ENCODE measurements at regions not wholly inside any gene's neighbourhood (a gene's known extent, or its start where the extent isn't known, plus 50 kb on each side); places are given as distances from the start of the nearest gene placed in this dataset.

DNA sequence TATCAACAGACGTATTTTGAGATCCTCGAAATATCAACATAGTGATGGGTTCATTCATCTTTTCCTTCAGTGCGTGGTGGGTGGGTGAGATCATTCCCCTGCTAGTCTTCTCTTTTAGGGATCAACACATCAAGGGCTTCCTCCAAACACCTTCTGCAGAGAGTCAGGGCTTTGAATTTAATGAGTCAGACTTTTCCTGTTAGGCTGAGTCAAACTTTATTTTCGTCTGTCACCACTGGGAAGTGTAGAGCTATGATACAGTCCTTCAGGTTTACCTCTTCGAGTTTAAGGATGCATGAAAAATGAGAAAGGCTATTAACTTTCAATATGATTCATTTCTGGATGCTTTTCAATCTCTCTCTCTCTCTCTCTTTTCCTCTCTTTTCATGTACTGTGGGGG, 189.1 kb downstream of the BMP2 start:
- DNase-seq, result no peak

DNA sequence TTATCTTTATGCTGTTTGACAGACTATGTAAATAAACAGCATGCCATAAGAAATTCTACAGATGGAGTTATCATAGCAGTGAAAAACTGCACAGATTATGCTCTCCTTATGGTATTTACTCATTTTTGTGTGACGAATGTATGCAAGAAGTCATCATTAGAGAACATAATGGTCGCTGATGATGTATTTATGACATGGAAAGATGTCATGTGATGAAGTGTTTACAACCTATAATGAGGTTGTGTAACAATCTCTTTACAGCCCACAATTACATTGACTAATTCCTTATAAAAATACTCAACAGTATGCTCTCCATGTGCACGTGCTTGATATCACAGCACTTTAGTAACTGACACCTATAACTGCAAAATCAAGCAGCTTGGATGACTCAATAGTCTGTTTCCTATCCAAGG, 192.4 kb downstream of the BMP2 start:
- DNase-seq, result no peak

DNA sequence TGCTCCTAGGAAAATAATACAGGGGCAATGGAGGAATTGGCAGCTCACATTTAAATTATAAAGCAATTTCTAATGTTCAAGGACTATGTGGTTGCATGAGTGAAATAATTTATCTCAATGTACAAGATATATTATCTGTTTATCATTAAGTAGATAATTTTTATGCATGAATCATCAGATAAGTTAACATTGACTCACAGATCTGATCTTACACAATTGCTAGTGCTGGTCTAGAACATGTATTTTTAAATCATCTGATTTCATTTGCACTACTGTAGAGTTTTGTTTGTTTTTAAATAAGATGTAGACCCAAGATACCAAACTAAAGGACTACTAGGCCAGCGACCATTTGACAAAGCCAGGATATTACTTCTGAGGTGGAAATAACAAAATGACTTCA, 199.2 kb downstream of the BMP2 start:
- DNase-seq, result no peak

DNA sequence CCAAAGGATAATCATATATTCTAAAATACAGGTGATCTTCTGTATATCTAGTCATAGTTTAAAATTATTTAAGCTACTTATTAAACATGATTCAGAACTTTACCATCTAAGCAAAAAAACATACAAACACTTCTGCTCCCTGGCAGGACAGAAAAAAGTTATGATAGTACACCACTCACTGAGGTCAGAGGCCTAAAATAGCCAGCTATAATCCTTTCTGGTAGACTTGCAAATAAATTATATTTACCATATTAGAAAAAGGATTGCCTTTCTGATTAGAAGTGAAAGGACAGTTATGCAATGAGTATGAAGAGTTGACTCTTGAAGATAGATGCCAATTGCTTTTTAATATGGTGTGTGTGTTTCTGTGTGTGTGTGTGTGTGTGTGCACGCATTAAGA, 207.4 kb downstream of the BMP2 start:
- DNase-seq, result no peak

DNA sequence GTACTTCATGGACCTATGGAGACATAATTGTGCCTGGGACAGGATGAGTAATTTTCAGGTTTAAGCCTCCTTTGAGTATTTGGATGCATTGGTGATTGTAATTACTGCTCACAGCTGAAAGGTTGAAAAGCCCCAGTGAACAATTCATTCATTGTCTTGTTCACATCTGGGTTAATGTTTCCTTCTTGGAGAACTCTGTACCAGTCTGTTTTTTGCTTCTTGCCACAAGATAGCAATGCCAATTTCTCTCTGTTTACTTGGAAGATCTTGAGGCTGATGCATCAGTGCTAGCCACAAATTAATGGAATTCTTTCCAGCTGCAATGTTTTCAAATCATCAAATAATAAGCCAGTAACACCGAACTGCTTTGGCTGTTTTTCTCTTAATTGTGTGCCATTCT, 207.8 kb downstream of the BMP2 start:
- no peak for DNase-seq

DNA sequence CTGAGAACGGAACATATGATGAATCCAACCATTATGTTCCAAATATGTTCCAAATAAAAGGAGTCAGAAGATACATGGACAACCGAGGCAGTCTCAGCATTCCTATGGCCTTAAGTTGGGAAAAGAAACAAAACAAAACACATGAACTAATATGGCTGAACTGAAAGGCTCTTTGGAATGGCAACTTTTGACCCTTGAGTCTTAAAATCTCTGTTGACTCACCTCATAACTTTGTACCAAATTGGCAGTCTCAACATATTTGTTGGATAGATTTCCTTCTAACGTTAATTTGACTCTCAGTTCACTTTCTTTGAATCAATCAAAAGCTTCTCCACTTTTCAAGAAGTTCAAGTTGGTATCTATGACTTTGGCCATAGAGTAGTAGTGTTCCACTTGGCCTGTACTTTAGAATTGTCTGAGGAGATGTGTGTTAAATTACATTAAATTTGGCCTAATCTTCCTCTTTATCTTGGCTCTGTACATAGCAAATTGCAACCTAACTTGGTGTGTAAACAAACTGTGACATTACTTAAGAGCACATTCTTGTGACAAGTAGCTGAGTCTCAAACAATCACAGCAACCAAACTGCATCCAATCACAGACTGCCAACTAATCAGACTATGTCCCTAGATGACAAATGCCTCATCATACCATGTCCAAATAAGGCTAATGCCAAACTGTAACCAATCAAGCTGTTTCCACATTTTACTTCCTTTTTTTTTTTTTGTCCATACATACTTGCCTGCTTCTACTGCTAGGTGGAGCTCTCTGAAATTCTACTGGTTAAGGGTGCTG, 208.8 kb downstream of the BMP2 start:
- DNase-seq, result no peak

DNA sequence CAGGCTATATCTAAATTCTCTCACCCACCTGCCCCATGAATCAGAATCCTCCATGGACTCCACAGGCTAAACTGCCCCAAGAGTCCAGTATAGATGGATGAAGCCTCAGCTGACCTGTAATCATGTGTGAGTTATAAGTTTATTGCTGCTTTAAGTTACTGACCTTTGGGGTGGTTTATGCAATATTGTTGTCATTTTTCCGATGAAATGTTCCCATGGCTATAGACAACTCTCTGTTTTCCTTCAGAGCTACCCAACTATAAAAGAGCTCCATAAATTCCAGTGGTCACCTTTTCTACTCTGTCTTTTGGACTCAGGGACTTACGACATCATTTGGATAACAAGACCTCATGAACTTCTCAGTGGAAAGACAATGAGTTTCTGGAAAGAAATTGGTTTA, 212.1 kb downstream of the BMP2 start:
- DNase-seq, result no peak

DNA sequence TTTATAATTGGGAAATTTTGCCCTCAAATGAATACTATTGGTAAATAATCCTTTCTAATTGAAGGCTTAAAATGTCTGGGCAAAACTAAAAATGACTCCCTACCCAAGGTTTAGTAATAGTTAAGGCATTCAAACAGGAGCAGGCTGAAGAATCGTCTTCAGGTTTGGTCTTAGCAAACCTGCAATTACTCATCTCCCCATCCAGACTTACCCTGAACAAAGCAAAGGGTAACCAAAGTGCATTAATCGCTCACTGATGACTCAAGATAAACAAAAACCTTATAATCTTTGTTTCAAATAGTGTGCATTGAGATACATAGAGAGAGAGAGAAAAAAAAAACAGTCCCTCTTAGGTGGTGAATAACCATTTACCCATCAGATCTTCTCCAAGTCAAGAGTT, 225.5 kb downstream of the BMP2 start:
- DNase-seq, result no peak

DNA sequence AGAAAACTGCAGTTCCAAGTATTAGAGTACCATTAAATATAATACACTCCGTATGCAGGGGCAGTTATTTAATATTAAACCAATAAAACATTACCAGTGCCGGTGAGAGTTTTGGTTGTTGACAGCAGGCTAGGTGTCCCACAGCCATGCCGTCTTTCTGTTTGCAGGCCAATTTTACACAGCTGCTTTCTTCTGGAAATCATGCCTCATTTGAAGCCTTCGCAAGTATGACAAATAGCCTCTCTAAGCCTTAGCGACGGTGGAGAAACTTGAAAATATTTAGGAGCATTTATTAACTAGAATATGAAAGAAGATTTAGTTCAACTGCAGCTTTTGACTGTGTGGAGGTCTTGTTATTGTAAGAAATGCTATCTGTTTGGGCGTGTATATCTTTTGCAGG, 226.0 kb downstream of the BMP2 start:
- DNase-seq, result no peak

DNA sequence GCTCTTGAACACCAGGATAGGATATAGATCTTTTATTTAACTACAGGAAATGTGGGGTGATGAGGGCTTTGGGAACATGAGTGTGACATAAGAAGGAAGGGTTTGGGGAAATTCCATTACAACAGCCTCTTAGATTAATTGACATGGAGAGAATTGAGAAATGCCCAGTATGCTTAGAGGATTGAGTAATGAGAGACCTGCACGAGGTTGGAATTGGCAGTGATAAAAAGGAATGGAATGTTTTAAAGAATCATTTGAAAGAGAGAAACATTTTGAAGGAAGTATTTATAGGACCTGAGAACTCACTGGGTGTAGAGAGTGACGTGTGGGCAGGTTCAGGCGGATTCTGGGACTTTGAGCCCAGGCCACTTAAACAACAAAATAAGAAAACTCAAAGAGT, 227.0 kb downstream of the BMP2 start:
- DNase-seq, result no peak

DNA sequence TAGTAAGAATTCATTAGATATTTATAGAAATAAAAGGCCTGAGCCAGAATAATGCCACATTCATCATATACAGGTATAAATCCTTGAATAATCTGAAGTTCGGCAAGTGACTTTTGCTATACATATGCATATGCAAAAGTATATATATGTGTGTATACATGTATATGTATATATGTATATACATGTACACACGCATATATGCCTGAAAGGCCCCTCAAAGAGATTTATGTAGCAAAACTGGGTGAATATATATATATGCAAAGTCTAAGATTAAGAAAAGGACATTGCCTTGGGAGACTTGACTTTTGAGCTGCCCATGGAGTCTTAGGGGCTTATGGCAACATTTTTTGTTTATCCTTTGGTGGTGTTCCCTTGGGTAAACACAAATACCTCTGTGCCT, 231.4 kb downstream of the BMP2 start:
- no peak for DNase-seq

DNA sequence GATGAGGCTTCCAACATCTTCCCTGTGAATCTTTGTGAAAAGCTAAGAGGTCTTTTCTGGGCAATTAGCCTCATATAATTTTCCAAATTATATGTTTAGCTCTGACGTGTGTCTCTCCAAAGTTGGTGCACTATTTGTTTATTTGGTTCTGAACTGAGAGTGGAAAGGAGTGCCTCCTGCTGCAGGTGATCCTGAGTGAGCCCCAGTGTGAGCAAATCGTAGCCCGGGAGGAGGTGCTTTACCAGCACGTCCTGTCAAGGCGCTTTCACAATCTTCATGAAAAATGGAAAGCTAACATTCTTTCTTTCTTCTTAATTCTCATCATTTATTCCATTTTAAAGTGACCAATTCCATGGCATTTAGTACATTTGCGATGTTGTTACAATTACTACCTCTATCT, 231.9 kb downstream of the BMP2 start:
- no peak for DNase-seq

DNA sequence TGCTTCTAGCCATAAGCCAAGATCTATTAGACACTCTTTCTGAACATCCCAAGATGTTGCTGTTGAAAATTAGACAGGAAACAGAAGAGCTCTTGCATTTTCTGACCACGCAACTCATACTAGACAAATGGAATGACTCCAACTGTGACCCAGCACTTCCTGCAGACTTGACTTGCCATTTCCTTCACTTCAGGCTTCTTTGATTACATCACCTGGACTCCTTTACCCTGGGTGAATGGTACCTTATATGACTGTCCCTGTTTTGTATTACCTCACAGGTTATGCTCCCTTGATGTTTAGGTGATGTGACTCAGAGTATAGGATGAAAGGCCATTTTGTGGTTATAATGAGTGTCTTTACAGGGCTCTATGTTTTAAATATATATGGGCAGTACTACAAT, 236.1 kb downstream of the BMP2 start:
- DNase-seq, result no peak

DNA sequence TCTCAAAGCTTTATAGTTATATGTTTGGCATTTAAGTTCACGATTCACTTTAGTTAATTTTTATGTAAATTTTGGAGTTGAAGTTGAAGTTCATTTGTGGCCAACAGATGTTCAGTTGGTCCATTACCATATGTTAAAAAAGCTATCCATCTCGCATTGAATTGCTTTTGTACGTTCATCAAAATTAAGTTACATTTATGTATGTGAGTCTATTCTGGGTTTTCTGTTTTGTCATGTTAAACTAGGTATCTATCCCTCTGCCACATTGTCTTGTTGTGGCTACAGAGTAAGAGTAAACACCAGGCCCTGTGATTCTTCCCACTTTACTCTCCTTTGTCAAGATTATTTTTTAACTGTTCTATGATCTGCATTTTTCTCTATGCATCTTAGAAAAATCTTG, 237.3 kb downstream of the BMP2 start:
- no peak for DNase-seq

DNA sequence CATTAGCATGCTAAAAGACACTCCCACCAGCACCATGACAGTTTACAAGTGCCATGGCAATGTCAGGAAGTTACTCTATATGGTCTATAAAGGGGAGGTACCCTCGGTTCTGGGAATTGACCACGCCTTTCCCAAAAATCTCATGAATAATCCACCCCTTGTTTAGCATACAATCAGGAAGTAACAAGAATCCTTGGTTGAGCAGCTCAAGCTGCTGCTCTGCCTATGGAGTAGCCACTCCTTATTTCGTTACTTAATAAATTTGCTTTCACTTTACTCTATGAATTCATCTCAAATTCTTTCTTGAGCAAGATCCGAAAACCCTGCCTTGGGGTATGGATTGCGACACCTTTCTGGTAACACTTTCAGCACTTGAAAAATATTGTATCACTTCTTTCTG, 243.0 kb downstream of the BMP2 start:
- DNase-seq, result no peak

DNA sequence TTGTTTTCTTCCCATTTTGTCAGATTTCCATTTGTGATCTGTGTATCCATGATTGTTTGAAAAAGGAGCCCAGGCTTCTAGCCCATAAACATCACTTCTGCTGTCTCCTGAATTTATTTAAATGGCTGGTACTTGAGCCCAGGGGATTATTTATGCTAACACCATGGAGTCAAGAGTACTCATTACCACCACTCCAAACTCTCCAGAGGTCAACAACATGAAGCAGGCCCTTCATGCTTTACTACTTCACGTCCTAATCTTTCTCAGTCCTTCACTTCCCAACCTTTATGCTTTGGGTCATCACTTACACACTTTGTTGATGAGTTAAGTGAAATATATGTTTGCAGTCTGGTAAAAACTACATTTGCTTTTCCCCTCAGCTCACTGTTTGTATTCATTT, 247.8 kb downstream of the BMP2 start:
- DNase-seq, result no peak

DNA sequence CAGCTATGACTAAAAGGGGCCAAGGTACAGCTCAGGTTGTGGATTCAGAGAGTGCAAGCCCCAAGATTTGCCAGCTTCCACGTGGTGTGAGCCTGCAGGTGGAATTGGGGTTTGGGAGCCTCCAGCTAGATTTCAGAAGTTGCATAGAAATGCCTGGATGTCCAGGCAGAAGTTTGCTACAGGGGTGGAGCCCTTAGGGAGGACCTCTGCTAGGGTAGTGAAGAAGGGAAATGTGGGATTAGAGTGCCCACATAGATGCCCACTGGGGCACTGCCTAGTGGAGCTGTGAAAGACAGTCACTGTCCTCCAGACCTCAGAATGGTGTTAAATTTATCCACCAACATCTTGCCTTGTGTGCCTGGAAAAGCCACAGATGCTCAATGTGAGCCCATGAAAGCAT, 255.1 kb downstream of the BMP2 start:
- DNase-seq, result no peak

DNA sequence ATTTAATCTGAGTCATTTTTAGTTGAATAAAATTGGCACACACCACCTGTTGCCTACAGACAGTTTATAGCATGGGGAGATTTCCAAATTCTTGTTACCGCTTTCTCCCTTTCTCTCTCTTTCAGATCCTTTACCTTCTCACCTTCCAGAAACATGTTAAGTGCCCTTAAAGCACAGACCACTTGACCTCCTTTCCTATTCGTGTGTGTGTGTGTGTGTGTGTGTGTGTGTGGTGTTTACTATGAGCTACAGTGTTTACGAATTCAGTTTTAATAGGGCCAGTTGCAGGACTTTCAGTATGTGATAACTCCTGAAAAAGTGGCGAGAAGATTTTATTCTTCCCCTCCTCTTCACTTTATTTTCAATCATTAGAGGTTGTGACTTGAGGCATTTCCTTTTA, 258.1 kb downstream of the BMP2 start:
- DNase-seq, result no peak

DNA sequence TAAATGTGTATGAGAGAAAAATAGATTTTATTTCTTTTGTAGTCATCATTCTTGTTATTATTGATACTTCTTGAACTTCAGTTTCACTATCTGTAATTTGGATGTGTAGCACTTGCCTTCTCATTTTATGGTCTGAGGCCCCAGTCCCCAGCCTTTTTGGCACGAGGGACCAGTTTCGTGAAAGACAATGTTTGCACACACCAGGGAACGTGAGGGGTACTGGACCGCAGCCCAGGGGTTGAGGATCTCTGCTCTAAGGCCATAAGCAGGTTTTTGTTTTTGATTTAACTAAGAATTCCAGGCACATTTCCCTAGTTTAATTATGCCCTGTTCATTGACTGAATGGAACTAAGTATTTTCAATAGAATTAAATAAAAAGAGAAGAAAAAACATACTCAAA, 261.5 kb downstream of the BMP2 start:
- DNase-seq, result no peak

DNA sequence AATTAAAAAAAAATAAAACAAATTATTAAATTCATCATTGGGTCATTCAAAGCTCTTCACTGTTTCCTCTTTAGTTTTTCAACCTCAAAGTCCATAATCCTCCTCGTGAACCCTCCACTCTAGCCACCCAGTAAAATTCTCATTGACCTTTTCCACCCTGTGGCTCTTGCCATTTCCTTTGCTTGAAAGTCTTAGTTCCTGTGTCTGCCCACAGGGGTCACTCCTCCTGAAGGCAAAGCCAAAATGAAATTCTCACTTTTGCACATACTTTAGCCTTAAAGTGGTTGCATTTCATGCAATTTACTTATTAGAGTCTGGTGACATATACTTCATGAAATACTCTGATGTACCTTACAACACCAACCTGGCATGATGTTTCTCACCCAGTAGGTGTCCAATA, 263.7 kb downstream of the BMP2 start:
- no peak for DNase-seq

DNA sequence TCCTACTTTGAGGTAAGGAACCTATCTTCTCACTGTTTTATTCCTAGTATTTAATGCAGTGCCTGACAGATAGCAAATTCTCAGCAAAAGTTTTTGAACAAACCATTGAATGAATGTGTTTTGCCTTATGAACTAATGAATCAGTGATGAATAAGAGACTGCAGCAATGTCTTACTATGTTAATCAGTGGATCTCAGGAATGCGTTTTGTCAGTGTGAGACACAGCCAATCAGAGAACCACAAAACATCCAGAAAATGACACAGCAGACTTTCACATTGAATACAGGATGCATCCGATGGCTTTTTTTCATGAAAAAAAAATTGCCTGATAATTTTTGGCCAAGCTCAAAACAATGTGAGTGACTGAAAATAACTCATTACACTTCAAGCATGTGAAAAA, 270.5 kb downstream of the BMP2 start:
- no peak for DNase-seq

DNA sequence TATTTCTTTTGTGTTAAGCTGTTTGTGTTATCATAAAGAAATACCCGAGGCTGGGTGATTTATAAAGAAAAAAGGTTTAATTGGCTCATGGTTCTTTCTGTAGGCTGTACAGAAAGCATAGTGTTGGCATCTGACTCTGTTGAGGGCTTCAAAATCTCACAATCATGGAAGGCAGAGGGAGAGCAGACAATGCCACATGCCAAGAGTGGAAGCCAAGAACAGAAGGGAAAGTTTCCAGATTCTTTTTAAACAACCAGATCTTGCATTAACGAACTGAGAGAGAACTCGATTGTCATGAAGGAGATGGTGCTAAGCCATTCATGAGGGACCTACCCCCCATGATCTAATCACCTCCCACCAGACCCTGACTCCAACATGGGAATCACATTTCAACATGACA, 290.1 kb downstream of the BMP2 start:
- DNase-seq, result no peak

DNA sequence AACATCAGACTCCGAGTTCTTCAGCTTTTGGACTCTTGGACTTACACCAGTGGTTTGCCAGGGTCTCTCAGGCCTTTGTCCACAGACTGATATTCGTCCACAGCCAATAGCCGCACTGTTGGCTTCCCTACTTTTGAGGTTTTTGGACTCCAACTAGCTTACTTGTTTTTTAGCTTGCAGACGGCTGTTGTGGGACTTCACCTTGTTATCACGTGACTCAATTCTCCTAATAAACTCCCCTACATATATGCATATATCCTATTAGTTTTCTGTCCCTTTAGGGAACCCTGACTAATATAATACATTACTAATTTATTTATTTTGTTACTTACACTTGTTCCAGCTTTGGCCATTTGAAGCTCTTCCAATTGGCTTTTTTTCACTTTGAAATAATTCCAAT, 311.3 kb downstream of the BMP2 start:
- DNase-seq, result no peak

DNA sequence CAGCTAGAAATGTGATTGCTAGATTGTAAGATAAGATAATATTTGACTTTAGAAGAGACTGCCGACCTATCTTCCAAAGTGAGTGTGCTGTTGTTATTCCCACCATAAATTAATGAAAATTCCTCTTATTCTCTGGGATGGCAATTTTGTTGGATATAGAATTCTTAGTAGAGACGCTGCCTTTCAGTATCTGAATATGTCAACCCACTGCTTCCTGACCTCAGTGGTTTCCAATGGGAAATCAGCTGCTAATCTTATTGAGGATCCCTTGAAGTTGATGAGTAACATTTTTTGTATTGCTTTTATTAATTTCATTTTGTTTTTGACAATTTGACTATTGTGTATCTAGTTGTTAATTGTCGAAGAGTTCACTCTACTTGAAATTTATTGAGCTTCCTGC, 313.0 kb downstream of the BMP2 start:
- no peak for DNase-seq

DNA sequence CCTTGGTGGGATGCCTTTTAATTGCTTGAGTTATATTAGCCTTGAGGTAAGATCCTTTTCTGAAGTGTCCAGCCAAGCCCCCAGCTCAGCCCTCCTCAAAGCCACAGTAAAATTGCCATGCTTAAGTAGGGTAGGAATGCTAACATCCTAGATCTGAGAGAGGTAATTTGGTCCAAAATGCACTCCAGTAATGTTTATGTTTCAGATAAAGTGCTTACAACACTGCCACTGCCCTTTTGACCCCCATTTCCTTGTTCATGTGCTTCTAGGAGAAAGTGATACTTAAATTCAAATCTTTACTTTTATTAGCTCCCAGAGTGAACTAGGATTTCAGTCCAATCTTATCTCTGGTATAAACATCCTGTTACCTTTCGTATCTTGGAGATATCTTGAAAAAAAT, 318.0 kb downstream of the BMP2 start:
- no peak for DNase-seq

DNA sequence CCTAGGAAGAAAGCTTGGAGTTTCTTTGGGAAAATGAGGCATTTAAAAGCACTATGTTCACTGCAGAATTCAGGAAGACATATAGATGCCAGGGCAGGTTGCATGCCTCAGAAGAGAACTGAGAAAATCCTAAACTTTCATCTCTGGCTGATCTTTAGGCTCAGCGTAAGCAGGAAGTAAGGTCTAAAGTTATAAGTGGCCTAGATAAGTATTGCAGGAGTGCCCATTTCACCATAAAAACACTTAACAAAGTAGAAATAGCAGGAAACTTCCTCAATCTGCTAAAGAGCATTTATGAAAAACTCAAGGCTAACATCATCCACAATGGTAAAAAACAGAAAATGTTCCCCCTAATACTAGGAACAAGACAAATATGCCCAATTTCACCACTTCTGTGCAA, 320.3 kb downstream of the BMP2 start:
- no peak for DNase-seq

Measured in stimulated activated CD4-positive, alpha-beta T cell treated with anti-CD3 and anti-CD28 coated beads, Interleukin-2, amount 100 ng/mL, for 24 hours (primary cell).